ENCODE measurements at regions not wholly inside any gene's neighbourhood (a gene's known extent, or its start where the extent isn't known, plus 50 kb on each side); places are given as distances from the start of the nearest gene placed in this dataset.

DNA sequence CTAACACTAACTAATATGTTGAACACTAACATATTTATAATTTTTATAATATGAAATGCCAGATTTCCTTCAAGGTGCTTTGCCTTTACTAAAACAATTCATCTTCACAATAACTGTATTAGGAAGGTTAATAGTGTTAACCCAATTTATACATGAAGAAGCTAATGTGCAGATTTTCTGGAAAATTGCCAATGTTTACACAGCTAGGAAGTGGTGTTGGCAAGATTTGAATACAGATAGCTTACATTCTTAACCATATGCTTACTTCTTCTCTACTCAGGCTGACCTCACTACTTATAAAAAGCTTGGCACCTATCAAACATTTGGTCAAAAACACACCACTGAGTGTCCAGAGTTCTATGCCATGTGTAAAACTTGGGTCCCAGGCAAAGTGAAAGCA lies 445.4 kb upstream of the ITGA1 start:
- TF ChIP-seq, protein P1, sequence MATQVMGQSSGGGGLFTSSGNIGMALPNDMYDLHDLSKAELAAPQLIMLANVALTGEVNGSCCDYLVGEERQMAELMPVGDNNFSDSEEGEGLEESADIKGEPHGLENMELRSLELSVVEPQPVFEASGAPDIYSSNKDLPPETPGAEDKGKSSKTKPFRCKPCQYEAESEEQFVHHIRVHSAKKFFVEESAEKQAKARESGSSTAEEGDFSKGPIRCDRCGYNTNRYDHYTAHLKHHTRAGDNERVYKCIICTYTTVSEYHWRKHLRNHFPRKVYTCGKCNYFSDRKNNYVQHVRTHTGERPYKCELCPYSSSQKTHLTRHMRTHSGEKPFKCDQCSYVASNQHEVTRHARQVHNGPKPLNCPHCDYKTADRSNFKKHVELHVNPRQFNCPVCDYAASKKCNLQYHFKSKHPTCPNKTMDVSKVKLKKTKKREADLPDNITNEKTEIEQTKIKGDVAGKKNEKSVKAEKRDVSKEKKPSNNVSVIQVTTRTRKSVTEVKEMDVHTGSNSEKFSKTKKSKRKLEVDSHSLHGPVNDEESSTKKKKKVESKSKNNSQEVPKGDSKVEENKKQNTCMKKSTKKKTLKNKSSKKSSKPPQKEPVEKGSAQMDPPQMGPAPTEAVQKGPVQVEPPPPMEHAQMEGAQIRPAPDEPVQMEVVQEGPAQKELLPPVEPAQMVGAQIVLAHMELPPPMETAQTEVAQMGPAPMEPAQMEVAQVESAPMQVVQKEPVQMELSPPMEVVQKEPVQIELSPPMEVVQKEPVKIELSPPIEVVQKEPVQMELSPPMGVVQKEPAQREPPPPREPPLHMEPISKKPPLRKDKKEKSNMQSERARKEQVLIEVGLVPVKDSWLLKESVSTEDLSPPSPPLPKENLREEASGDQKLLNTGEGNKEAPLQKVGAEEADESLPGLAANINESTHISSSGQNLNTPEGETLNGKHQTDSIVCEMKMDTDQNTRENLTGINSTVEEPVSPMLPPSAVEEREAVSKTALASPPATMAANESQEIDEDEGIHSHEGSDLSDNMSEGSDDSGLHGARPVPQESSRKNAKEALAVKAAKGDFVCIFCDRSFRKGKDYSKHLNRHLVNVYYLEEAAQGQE (IDR thresholded peaks at IDR 0.05; ENCODE audit: low read depth, low read length) = no peak
- TF ChIP-seq, protein P2, sequence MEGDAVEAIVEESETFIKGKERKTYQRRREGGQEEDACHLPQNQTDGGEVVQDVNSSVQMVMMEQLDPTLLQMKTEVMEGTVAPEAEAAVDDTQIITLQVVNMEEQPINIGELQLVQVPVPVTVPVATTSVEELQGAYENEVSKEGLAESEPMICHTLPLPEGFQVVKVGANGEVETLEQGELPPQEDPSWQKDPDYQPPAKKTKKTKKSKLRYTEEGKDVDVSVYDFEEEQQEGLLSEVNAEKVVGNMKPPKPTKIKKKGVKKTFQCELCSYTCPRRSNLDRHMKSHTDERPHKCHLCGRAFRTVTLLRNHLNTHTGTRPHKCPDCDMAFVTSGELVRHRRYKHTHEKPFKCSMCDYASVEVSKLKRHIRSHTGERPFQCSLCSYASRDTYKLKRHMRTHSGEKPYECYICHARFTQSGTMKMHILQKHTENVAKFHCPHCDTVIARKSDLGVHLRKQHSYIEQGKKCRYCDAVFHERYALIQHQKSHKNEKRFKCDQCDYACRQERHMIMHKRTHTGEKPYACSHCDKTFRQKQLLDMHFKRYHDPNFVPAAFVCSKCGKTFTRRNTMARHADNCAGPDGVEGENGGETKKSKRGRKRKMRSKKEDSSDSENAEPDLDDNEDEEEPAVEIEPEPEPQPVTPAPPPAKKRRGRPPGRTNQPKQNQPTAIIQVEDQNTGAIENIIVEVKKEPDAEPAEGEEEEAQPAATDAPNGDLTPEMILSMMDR (IDR thresholded peaks at IDR 0.05 in 2 of 3, conservative IDR thresholded peaks at IDR 0.05 in 1 of 3; ENCODE audit: control insufficient read depth in 2 of 3, extremely low read depth in 1 of 3, insufficient read depth in 1 of 3, low read depth in 3 of 3, low read length in 3 of 3) = no peak
- TF ChIP-seq CHD1 (IDR thresholded peaks at IDR 0.05; ENCODE audit: low read depth, low read length) = no peak
- no peak for TF ChIP-seq RUNX3 (IDR thresholded peaks at IDR 0.05; ENCODE audit: low read length)
- TF ChIP-seq JUNB (IDR thresholded peaks at IDR 0.05) = no peak
- no peak for TF ChIP-seq POLR2AphosphoS5 (IDR thresholded peaks at IDR 0.05; ENCODE audit: low read length)
- TF ChIP-seq STAT3 (IDR thresholded peaks at IDR 0.05; ENCODE audit: low read depth, low read length) = no peak
- no peak for TF ChIP-seq SRF (IDR thresholded peaks at IDR 0.05; ENCODE audit: low read depth in 2 of 2, low read length in 2 of 2)
- TF ChIP-seq ETV6 (conservative IDR thresholded peaks at IDR 0.05 in 1 of 2, IDR thresholded peaks at IDR 0.05 in 1 of 2; ENCODE audit: borderline replicate concordance in 1 of 2, low read depth in 1 of 2) = no peak
